ENCODE measurements at regions not wholly inside any gene's neighbourhood (a gene's known extent, or its start where the extent isn't known, plus 50 kb on each side); places are given as distances from the start of the nearest gene placed in this dataset.
A peak's percentile ranks its signal among the peaks of the same experiment; 100 is the strongest.

DNA sequence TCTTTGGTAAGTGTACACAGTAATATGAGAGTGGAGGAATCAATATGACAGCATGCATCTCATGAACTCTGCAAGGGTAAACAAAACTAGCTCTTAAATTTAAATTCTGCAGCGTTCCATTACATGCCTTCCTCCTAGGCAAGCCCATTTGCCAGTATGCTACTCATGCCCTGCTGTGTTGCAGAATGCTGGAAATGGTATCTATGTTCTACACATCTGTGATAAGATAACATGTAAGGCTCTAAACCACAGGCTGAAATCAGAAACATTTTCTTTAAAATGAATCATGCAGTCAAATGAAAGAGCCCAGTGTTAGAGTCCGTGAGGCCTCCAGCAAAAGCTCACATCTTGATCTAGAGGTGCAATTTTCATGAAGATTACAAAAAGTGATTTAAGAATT is 112.8 kb upstream of the FN1 start:
- no peak overlapping the region for H3K27ac ChIP-seq (ENCODE audit: low read depth, low read length)
- no peaks in the 10 kb centered on the region for H3K36me3 ChIP-seq (ENCODE audit: control insufficient read depth, insufficient read depth, low read length)
- no peak overlapping the region for H3K9ac ChIP-seq (ENCODE audit: low read length)
- peak overlapping the region; percentile 87 for H2AK5ac ChIP-seq (ENCODE audit: low read length)
- no peaks in the 10 kb centered on the region for H3K79me2 ChIP-seq (ENCODE audit: control insufficient read depth, insufficient read depth, low read length)
- no peak overlapping the region for H2BK15ac ChIP-seq (replicated peaks; ENCODE audit: low read depth)
- H3K18ac ChIP-seq (ENCODE audit: low read length): peak overlapping the region; percentile 28
- peak; percentile 20 for DNase-seq
- peaks cover 5% of the 10 kb centered on the region for H3K4me1 ChIP-seq (ENCODE audit: control insufficient read depth, low read depth, low read length)
- no peaks in the 10 kb centered on the region for H3K27me3 ChIP-seq (ENCODE audit: insufficient read depth, low read length, poor library complexity)
- H3K4me3 ChIP-seq (ENCODE audit: low read length): no peak overlapping the region
- H2BK5ac ChIP-seq (ENCODE audit: low read length): peak overlapping the region; percentile 69
- H4K5ac ChIP-seq (ENCODE audit: low read length): no peak overlapping the region
- H3K4me2 ChIP-seq (ENCODE audit: low read length): no peak overlapping the region
- H3K23ac ChIP-seq (ENCODE audit: low read length): no peak overlapping the region
- WGBS (ENCODE audit: extremely low coverage, insufficient coverage, low lambda C conversion rate): no CpG with 5 or more reads among the region's 2 CpGs
- H4K8ac ChIP-seq (ENCODE audit: low read depth, low read length): no peak overlapping the region
- H3K56ac ChIP-seq (ENCODE audit: low read length): no peak overlapping the region
- H3K79me1 ChIP-seq (ENCODE audit: low read length): no peaks in the 10 kb centered on the region
- H2BK120ac ChIP-seq (ENCODE audit: low read depth, low read length): peak overlapping the region; percentile 28
- H3K4ac ChIP-seq (ENCODE audit: low read depth, low read length): no peak overlapping the region

DNA sequence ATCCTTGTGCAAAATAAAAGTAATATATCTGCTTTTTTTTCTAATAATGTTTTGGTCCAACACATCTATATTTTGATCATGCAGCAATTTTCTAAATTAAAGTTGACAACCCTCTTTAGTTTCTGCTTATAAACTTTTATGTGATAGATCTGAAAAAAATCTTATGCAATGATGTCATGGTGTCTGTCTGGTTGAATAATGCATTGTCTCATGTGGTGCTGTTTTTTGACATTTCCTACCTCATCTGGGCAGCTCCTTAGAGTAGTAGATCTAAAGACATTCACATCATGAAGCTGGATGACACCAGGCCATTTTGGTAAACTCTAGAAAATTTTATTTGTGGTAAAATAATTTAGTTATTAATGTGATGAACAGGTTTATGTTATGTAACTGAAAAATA is 106.8 kb upstream of the FN1 start:
- Histone ChIP-seq H3K36me3 (ENCODE audit: control insufficient read depth, insufficient read depth, low read length) (no peaks in the 10 kb centered on the region), H4K8ac (ENCODE audit: low read depth, low read length) (no peak overlapping the region), H2BK120ac (ENCODE audit: low read depth, low read length) (no peak overlapping the region), H3K79me1 (ENCODE audit: low read length) (no peaks in the 10 kb centered on the region), H3K23ac (ENCODE audit: low read length) (no peak overlapping the region), H3K56ac (ENCODE audit: low read length) (no peak overlapping the region), H3K27ac (ENCODE audit: low read depth, low read length) (no peak overlapping the region), H2AK5ac (ENCODE audit: low read length) (no peak overlapping the region), H2BK5ac (ENCODE audit: low read length) (no peak overlapping the region), H3K79me2 (ENCODE audit: control insufficient read depth, insufficient read depth, low read length) (no peaks in the 10 kb centered on the region), H4K5ac (ENCODE audit: low read length) (no peak overlapping the region), H3K4ac (ENCODE audit: low read depth, low read length) (no peak overlapping the region), H3K9ac (ENCODE audit: low read length) (no peak overlapping the region), H2BK15ac (replicated peaks; ENCODE audit: low read depth) (no peak overlapping the region), H3K4me3 (ENCODE audit: low read length) (no peak overlapping the region), H3K18ac (ENCODE audit: low read length) (no peak overlapping the region), H3K4me2 (ENCODE audit: low read length) (no peak overlapping the region), H3K27me3 (ENCODE audit: insufficient read depth, low read length, poor library complexity) (no peaks in the 10 kb centered on the region), H3K4me1 (ENCODE audit: control insufficient read depth, low read depth, low read length) (peaks cover 3% of the 10 kb centered on the region)
- DNase-seq: no peak

DNA sequence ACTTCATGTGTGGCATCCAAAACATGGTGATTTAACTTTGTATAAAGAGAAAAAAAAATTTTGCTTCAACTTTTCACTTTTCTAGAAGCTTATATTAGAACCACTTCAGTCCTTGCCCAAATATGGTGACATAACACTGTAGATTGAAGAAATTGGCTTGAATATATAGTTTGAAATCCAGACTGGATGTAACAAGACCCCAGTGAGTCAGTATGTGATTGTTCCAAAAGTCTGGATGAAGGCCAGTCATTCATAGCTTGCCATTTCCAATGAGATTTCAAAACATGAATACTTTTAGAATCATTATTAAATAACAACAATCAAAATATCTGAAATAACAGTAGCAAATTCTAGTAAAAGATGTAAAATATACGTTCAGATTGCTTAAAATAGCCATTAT is 104.8 kb upstream of the FN1 start:
- H3K4me1 ChIP-seq (ENCODE audit: control insufficient read depth, low read depth, low read length): peaks cover 2% of the 10 kb centered on the region
- H4K8ac ChIP-seq (ENCODE audit: low read depth, low read length): no peak overlapping the region
- no peak overlapping the region for H3K18ac ChIP-seq (ENCODE audit: low read length)
- no peak overlapping the region for H3K23ac ChIP-seq (ENCODE audit: low read length)
- H3K4ac ChIP-seq (ENCODE audit: low read depth, low read length): no peak overlapping the region
- H3K79me2 ChIP-seq (ENCODE audit: control insufficient read depth, insufficient read depth, low read length): no peaks in the 10 kb centered on the region
- H2BK5ac ChIP-seq (ENCODE audit: low read length): no peak overlapping the region
- no CpG with 5 or more reads among the region's 1 CpG for WGBS (ENCODE audit: extremely low coverage, insufficient coverage, low lambda C conversion rate)
- no peak overlapping the region for H2BK120ac ChIP-seq (ENCODE audit: low read depth, low read length)
- no peak overlapping the region for H3K4me3 ChIP-seq (ENCODE audit: low read length)
- no peak overlapping the region for H2AK5ac ChIP-seq (ENCODE audit: low read length)
- no peak overlapping the region for H3K9ac ChIP-seq (ENCODE audit: low read length)
- H3K56ac ChIP-seq (ENCODE audit: low read length): no peak overlapping the region
- DNase-seq: no peak
- H2BK15ac ChIP-seq (replicated peaks; ENCODE audit: low read depth): no peak overlapping the region
- no peak overlapping the region for H3K4me2 ChIP-seq (ENCODE audit: low read length)
- H3K79me1 ChIP-seq (ENCODE audit: low read length): no peaks in the 10 kb centered on the region
- no peak overlapping the region for H3K27ac ChIP-seq (ENCODE audit: low read depth, low read length)
- no peaks in the 10 kb centered on the region for H3K36me3 ChIP-seq (ENCODE audit: control insufficient read depth, insufficient read depth, low read length)
- no peaks in the 10 kb centered on the region for H3K27me3 ChIP-seq (ENCODE audit: insufficient read depth, low read length, poor library complexity)
- no peak overlapping the region for H4K5ac ChIP-seq (ENCODE audit: low read length)

DNA sequence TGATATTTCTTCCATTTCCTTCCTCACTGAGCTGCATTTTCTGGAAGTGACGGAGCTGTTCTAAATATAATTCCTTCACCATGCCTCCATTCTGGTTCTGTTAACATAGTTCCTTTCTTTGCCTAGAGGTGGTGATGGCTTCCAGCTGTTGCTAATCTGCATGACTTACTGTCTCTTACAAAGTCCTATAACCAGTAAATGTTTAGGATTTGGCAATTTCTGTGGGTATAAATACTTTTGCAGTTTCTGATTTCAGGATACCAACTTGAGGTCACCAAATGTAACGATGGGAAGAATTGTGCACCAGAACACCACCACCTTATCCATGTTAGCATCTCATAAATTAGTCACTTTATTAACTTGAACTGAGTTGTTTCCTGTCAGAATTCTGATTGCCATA is 101.7 kb upstream of the FN1 start:
- Histone ChIP-seq H4K8ac (ENCODE audit: low read depth, low read length) (no peak overlapping the region), H3K56ac (ENCODE audit: low read length) (no peak overlapping the region), H3K23ac (ENCODE audit: low read length) (no peak overlapping the region), H4K5ac (ENCODE audit: low read length) (no peak overlapping the region), H3K4me1 (ENCODE audit: control insufficient read depth, low read depth, low read length) (peaks cover 2% of the 10 kb centered on the region), H3K27me3 (ENCODE audit: insufficient read depth, low read length, poor library complexity) (no peaks in the 10 kb centered on the region), H2BK5ac (ENCODE audit: low read length) (no peak overlapping the region), H3K36me3 (ENCODE audit: control insufficient read depth, insufficient read depth, low read length) (no peaks in the 10 kb centered on the region), H3K79me2 (ENCODE audit: control insufficient read depth, insufficient read depth, low read length) (no peaks in the 10 kb centered on the region), H2BK15ac (replicated peaks; ENCODE audit: low read depth) (peak overlapping the region; percentile 64), H3K79me1 (ENCODE audit: low read length) (no peaks in the 10 kb centered on the region), H3K27ac (ENCODE audit: low read depth, low read length) (no peak overlapping the region), H3K4me2 (ENCODE audit: low read length) (no peak overlapping the region), H2AK5ac (ENCODE audit: low read length) (no peak overlapping the region), H3K4ac (ENCODE audit: low read depth, low read length) (no peak overlapping the region), H2BK120ac (ENCODE audit: low read depth, low read length) (no peak overlapping the region), H3K4me3 (ENCODE audit: low read length) (no peak overlapping the region), H3K18ac (ENCODE audit: low read length) (no peak overlapping the region), H3K9ac (ENCODE audit: low read length) (no peak overlapping the region)
- no CpG with 5 or more reads among the region's 2 CpGs for WGBS (ENCODE audit: extremely low coverage, insufficient coverage, low lambda C conversion rate)
- DNase-seq: peak; percentile 27

DNA sequence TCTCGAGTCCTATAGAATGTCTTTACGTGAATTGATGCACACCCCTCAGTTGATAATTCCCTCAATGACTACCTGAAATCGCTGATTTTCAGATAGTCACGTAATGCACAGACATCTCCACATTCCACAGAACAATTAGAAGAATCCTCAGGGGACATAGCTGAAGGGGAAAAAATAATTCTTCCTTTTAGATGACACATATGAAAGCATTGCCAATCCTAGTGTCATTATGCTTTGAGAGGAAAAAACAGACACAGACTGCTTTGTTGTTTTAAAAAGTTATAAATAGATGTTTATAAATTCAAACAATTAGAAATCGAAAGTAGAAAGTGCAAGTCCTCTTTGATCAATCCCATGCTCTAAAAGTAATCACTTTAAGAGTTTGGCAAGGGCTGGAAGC is 100.6 kb upstream of the FN1 start:
- Histone ChIP-seq H2BK15ac (replicated peaks; ENCODE audit: low read depth) (no peak overlapping the region), H3K4ac (ENCODE audit: low read depth, low read length) (no peak overlapping the region), H2BK5ac (ENCODE audit: low read length) (no peak overlapping the region), H3K4me2 (ENCODE audit: low read length) (no peak overlapping the region), H3K9ac (ENCODE audit: low read length) (no peak overlapping the region), H3K27ac (ENCODE audit: low read depth, low read length) (no peak overlapping the region), H3K79me2 (ENCODE audit: control insufficient read depth, insufficient read depth, low read length) (no peaks in the 10 kb centered on the region), H3K36me3 (ENCODE audit: control insufficient read depth, insufficient read depth, low read length) (no peaks in the 10 kb centered on the region), H3K79me1 (ENCODE audit: low read length) (no peaks in the 10 kb centered on the region), H3K27me3 (ENCODE audit: insufficient read depth, low read length, poor library complexity) (no peaks in the 10 kb centered on the region), H3K4me3 (ENCODE audit: low read length) (no peak overlapping the region), H3K23ac (ENCODE audit: low read length) (no peak overlapping the region), H2AK5ac (ENCODE audit: low read length) (no peak overlapping the region), H3K56ac (ENCODE audit: low read length) (no peak overlapping the region), H2BK120ac (ENCODE audit: low read depth, low read length) (no peak overlapping the region), H4K5ac (ENCODE audit: low read length) (no peak overlapping the region), H3K18ac (ENCODE audit: low read length) (no peak overlapping the region), H4K8ac (ENCODE audit: low read depth, low read length) (no peak overlapping the region), H3K4me1 (ENCODE audit: control insufficient read depth, low read depth, low read length) (peaks cover 2% of the 10 kb centered on the region)
- no peak for DNase-seq
- WGBS (ENCODE audit: extremely low coverage, insufficient coverage, low lambda C conversion rate): no CpG with 5 or more reads among the region's 5 CpGs

DNA sequence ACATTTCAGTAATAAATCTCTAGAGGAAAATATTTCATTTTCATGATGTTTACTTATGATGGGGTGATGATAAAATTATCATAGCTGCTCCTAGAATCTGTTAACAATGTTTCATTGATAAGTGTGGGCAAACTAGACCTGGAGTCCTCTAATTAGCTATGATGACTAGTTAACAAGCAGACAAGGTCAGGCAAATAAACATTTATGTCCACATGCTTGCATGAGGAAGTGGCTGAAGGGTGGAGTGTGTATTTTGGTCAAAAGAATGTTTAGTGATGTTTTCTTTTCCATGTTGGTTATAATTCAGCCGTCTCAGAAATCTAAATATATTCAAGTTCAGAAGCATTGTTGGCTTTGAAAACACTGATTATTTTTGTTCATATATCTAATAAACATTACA is 99.9 kb upstream of the FN1 start:
- H3K27me3 ChIP-seq (ENCODE audit: insufficient read depth, low read length, poor library complexity): no peaks in the 10 kb centered on the region
- H2BK120ac ChIP-seq (ENCODE audit: low read depth, low read length): no peak overlapping the region
- no peak overlapping the region for H3K4ac ChIP-seq (ENCODE audit: low read depth, low read length)
- no peak overlapping the region for H4K5ac ChIP-seq (ENCODE audit: low read length)
- no peak overlapping the region for H2BK15ac ChIP-seq (replicated peaks; ENCODE audit: low read depth)
- DNase-seq: no peak
- H4K8ac ChIP-seq (ENCODE audit: low read depth, low read length): no peak overlapping the region
- H3K4me2 ChIP-seq (ENCODE audit: low read length): no peak overlapping the region
- H2AK5ac ChIP-seq (ENCODE audit: low read length): no peak overlapping the region
- no peak overlapping the region for H3K23ac ChIP-seq (ENCODE audit: low read length)
- no peaks in the 10 kb centered on the region for H3K79me1 ChIP-seq (ENCODE audit: low read length)
- H3K4me1 ChIP-seq (ENCODE audit: control insufficient read depth, low read depth, low read length): peaks cover 2% of the 10 kb centered on the region
- no CpG with 5 or more reads among the region's 1 CpG for WGBS (ENCODE audit: extremely low coverage, insufficient coverage, low lambda C conversion rate)
- H3K4me3 ChIP-seq (ENCODE audit: low read length): no peak overlapping the region
- H3K36me3 ChIP-seq (ENCODE audit: control insufficient read depth, insufficient read depth, low read length): no peaks in the 10 kb centered on the region
- H3K56ac ChIP-seq (ENCODE audit: low read length): no peak overlapping the region
- H3K27ac ChIP-seq (ENCODE audit: low read depth, low read length): no peak overlapping the region
- no peak overlapping the region for H3K9ac ChIP-seq (ENCODE audit: low read length)
- H3K18ac ChIP-seq (ENCODE audit: low read length): no peak overlapping the region
- no peaks in the 10 kb centered on the region for H3K79me2 ChIP-seq (ENCODE audit: control insufficient read depth, insufficient read depth, low read length)
- no peak overlapping the region for H2BK5ac ChIP-seq (ENCODE audit: low read length)
